MM.1S (cell line): ENCODE measurements at regions not wholly inside any gene's neighbourhood (a gene's known extent, or its start where the extent isn't known, plus 50 kb on each side); places are given as distances from the start of the nearest gene placed in this dataset.

Source experiments
- CTCF ChIP-seq: fragments of 300-600 bp; sonication (generic); IDR thresholded peaks from 2 replicates; pipeline ENCODE4 v1.5.1; 2016; ENCODE audit warnings: antibody characterized with exemption, low read length, mixed read lengths
- EZH2 ChIP-seq: fragments of 300-600 bp; sonication (generic); optimal IDR thresholded peaks from 2 replicates; pipeline ENCODE3; 2017; ENCODE audit warnings: low read depth, mild to moderate bottlenecking, antibody characterized with exemption, low read length, mixed read lengths
- EZH2phosphoT487 ChIP-seq: fragments of 300-600 bp; sonication (generic); IDR thresholded peaks from 2 replicates; pipeline ENCODE4 v1.6.1; 2018; ENCODE audit warnings: antibody characterized with exemption, low read length

GRCh38 chr18:73487966-73488365 is 620.2 kb upstream of the NETO1 start:
- no peak for TF ChIP-seq CTCF
- TF ChIP-seq EZH2 = no peak
- TF ChIP-seq EZH2phosphoT487 = no peak
